B cell (primary cell): ENCODE measurements at regions not wholly inside any gene's neighbourhood (a gene's known extent, or its start where the extent isn't known, plus 50 kb on each side); places are given as distances from the start of the nearest gene placed in this dataset.

Experiments used
- ATAC-seq: fragments of 200-7000 bp; cut with Tn5 transposase; one replicate; pipeline ENCODE4 v1.10.0; 2021; ENCODE audit warnings: low read depth, mild to moderate bottlenecking, moderate number of reproducible peaks, moderate library complexity
- CTCF ChIA-PET: fragments of 350-600 bp; sonication (Branson Sonifier 250); formaldehyde crosslinking; loops from one replicate; lab custom pipeline; 2021; ENCODE audit warnings: antibody characterized with exemption, inconsistent platforms; lab: Charles Lee
- POLR2A ChIA-PET: fragments of 350-600 bp; sonication (Branson Sonifier 250); formaldehyde crosslinking; loops from one replicate; lab custom pipeline; 2021; ENCODE audit warnings: antibody characterized with exemption; lab: Charles Lee
- DNase-seq: peaks from one replicate; pipeline ENCODE4 v3.0.0; 2013
- H2AFZ ChIP-seq: 2 replicates; pipeline ENCODE4 v1.6.1; 2012; ENCODE audit warnings: mild to moderate bottlenecking, low read depth, low read length; ENCODE audit not compliant: insufficient read depth, poor library complexity, severe bottlenecking
- H3K27ac ChIP-seq, 2 donors: 1 replicate in 1 of 2; 2 replicates in 1 of 2; pipeline ENCODE4 v1.5.1; 2012 to 2013; ENCODE audit warnings: low read length in 2 of 2, mild to moderate bottlenecking in 2 of 2, moderate library complexity in 1 of 2
- H3K27me3 ChIP-seq, 4 experiments: fragments of 200-600 bp in 1 of 4; sonication (generic) in 1 of 4; replicated peaks in 1 of 4; 1 replicate in 2 of 4; 2 replicates in 2 of 4; pipeline versions ENCODE4 v1.6.1 to v1.7.0; 2013 to 2016; ENCODE audit warnings: low read length in 3 of 4, mild to moderate bottlenecking in 2 of 4, mixed read lengths in 1 of 4, moderate library complexity in 1 of 4; ENCODE audit not compliant: insufficient read depth in 4 of 4, control insufficient read depth in 3 of 4; ENCODE audit errors: control extremely low read depth in 1 of 4
- H3K36me3 ChIP-seq, 2 experiments: replicated peaks in 1 of 2; 1 replicate in 1 of 2; 2 replicates in 1 of 2; pipeline versions ENCODE4 v1.6.1 to v1.7.1; 2013; ENCODE audit warnings: low read length in 1 of 2; ENCODE audit not compliant: insufficient read depth in 2 of 2, control insufficient read depth in 1 of 2; ENCODE audit errors: control extremely low read depth in 1 of 2, extremely low read depth in 1 of 2
- H3K4me1 ChIP-seq, 2 donors: fragments of 200-600 bp in 1 of 2; sonication (generic) in 1 of 2; 1 replicate in 1 of 2; 2 replicates in 1 of 2; pipeline versions ENCODE4 v1.5.1 to v1.6.1; 2013 to 2017; ENCODE audit warnings: low read length in 2 of 2; ENCODE audit not compliant: control insufficient read depth in 2 of 2, insufficient read depth in 2 of 2
- H3K4me2 ChIP-seq: replicated peaks from 2 replicates; pipeline ENCODE3; 2012; ENCODE audit warnings: mild to moderate bottlenecking, low read depth, low read length; ENCODE audit not compliant: poor library complexity, severe bottlenecking
- H3K4me3 ChIP-seq, 5 experiments: fragments of 200-600 bp in 1 of 5; sonication (generic) in 1 of 5; 1 replicate in 3 of 5; 2 replicates in 2 of 5; pipeline versions ENCODE4 v1.5.1 to v1.7.0; 2011 to 2016; ENCODE audit warnings: low read length in 4 of 5, mild to moderate bottlenecking in 4 of 5, low read depth in 2 of 5, control low read depth in 1 of 5, moderate library complexity in 1 of 5; ENCODE audit not compliant: insufficient read depth in 1 of 5; ENCODE audit errors: control extremely low read depth in 1 of 5, extremely low read depth in 1 of 5
- H3K79me2 ChIP-seq: fragments of 200-600 bp; sonication (generic); one replicate; pipeline ENCODE4 v1.6.0; 2016; ENCODE audit warnings: low read length; ENCODE audit not compliant: control insufficient read depth, insufficient read depth
- H3K9ac ChIP-seq: fragments of 200-600 bp; sonication (generic); 2 replicates; pipeline ENCODE4 v1.6.1; 2017; ENCODE audit warnings: mild to moderate bottlenecking, low read length, moderate library complexity
- H3K9me3 ChIP-seq, 3 donors: one replicate each; pipeline versions ENCODE4 v1.6.1 to v1.7.1; 2013; ENCODE audit warnings: low read length in 2 of 3; ENCODE audit not compliant: control insufficient read depth in 2 of 3, insufficient read depth in 1 of 3; ENCODE audit errors: control extremely low read depth in 1 of 3
- H4K20me1 ChIP-seq: 2 replicates; pipeline ENCODE4 v1.6.0; 2012; ENCODE audit warnings: mild to moderate bottlenecking, low read length; ENCODE audit not compliant: insufficient read depth, control insufficient read depth, poor library complexity, severe bottlenecking
- H3K27ac Mint-ChIP-seq: one replicate; pipeline ENCODE4 v1.8.0; 2021; ENCODE audit warnings: mixed read lengths
- H3K27me3 Mint-ChIP-seq: one replicate; pipeline ENCODE4 v1.8.0; 2021; ENCODE audit warnings: mixed read lengths
- H3K4me1 Mint-ChIP-seq: one replicate; pipeline ENCODE4 v1.8.0; 2021; ENCODE audit warnings: mixed read lengths
- H3K4me3 Mint-ChIP-seq: one replicate; pipeline ENCODE4 v1.8.0; 2021; ENCODE audit warnings: mixed read lengths
- H3K9me3 Mint-ChIP-seq: one replicate; pipeline ENCODE4 v1.8.0; 2022; ENCODE audit warnings: mixed read lengths; ENCODE audit not compliant: insufficient read depth
- EZH2 ChIP-seq: IDR thresholded peaks from 2 replicates; pipeline ENCODE4 v1.6.1; 2012; ENCODE audit warnings: borderline replicate concordance, low read depth, mild to moderate bottlenecking, moderate library complexity, low read length; ENCODE audit not compliant: insufficient read depth, poor library complexity, severe bottlenecking
- WGBS: methylation state at CpG from one replicate; pipeline ENCODE4 v1.1.5; 2013; ENCODE audit warnings: missing lambda C conversion rate; ENCODE audit not compliant: insufficient coverage; 5-methylcytosine and 5-hydroxymethylcytosine counted together
- intact Hi-C: fragments of 100-400 bp; cut with micrococcal nuclease; formaldehyde crosslinking; loops from one replicate; pipeline ENCODE4 v1.10.0; 2022
- TF ChIP-seq, protein P1 (sequence below): fragments of 200-600 bp; IDR thresholded peaks from one replicate; pipeline ENCODE4 v1.8.0; 2022; ENCODE audit warnings: antibody characterized with exemption, mild to moderate bottlenecking

DNA sequence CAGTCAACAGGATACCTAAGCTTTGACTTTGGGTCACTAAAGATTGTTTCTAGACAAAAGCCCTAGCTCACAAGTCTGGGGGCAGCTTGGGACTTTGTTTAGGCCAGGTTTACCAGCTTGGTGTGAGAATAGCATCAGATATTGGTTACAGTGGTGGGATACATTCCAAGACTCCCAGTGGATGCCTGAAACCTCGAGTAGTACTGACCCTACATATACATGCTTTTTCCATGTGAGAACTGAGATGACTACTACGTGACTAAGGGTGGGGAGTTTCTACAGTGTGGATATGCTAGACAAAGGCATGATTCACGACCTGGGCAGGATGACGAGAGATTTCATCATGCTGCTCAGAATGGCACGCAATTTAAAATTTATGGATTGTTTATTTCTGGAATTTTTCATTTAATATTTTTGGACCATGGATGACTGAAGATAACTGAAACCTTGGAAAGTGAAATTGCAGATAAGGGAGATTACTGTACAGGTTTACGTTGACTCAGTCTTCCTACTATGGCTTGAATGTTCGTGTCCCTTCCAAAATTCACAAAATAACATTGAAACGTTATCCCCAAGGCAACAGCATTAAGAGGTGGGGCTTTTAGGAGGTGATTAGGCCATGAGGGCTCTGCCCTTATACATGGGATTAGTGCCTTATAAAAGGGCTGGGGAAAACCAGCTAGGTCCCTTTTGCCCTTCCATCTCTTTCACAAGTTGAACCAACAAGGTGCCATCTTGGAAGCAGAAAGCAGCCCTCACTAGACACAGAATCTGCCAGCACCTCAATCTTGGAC lies 50.2 kb upstream of the CTAGE1 start:
- Histone ChIP-seq H3K4me3 (no peak overlapping the region), H4K20me1 (no peaks in the 10 kb centered on the region), H3K27ac (no peak overlapping the region), H3K36me3 (no peaks in the 10 kb centered on the region), H2AFZ (no peak overlapping the region), H3K79me2 (no peaks in the 10 kb centered on the region), H3K4me1 (no peaks in the 10 kb centered on the region), H3K9me3 (peaks cover 0 to 6% (median 0%) of the 10 kb centered on the region in 3 donors), H3K9ac (no peak overlapping the region), H3K4me2 (no peak overlapping the region), H3K27me3 (no peaks in the 10 kb centered on the region)
- Mint-ChIP-seq H3K27me3 (peaks cover 5% of the 10 kb centered on the region), H3K27ac (no peak overlapping the region), H3K9me3 (peaks cover 2% of the 10 kb centered on the region), H3K4me3 (no peak overlapping the region), H3K4me1 (no peaks in the 10 kb centered on the region)
- ChIA-PET CTCF (no interaction called here), POLR2A (no interaction called here)
- whole genome bisulfite sequencing: 95% methylated on average over 4 of the region's 8 CpGs
- intact Hi-C loops: no loop called here
- no peak for DNase-seq
- ATAC-seq: no peak
- TF ChIP-seq, protein P1, sequence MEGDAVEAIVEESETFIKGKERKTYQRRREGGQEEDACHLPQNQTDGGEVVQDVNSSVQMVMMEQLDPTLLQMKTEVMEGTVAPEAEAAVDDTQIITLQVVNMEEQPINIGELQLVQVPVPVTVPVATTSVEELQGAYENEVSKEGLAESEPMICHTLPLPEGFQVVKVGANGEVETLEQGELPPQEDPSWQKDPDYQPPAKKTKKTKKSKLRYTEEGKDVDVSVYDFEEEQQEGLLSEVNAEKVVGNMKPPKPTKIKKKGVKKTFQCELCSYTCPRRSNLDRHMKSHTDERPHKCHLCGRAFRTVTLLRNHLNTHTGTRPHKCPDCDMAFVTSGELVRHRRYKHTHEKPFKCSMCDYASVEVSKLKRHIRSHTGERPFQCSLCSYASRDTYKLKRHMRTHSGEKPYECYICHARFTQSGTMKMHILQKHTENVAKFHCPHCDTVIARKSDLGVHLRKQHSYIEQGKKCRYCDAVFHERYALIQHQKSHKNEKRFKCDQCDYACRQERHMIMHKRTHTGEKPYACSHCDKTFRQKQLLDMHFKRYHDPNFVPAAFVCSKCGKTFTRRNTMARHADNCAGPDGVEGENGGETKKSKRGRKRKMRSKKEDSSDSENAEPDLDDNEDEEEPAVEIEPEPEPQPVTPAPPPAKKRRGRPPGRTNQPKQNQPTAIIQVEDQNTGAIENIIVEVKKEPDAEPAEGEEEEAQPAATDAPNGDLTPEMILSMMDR: no peak
- no peak for TF ChIP-seq EZH2

DNA sequence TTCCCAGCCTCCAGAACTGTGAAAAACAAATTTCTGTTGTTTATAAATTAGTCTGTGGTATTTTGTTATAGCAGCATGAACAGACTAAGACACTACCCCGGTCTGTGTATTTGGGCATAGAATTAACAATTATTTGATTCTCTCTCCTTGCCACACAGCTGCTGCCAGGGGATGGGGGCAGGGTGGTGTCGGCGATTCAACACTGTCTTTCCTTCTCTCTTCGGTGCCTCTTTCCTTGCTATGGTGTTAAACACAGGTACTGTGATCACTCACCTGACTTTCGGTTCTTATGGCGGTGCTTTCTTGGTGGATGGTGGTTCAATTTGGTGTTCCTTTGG lies 50.8 kb upstream of the CTAGE1 start:
- Histone ChIP-seq H3K27me3 (no peaks in the 10 kb centered on the region), H3K9me3 (peaks cover 0 to 7% (median 0%) of the 10 kb centered on the region in 3 donors), H4K20me1 (no peaks in the 10 kb centered on the region), H3K36me3 (no peaks in the 10 kb centered on the region), H3K79me2 (no peaks in the 10 kb centered on the region), H3K4me1 (no peaks in the 10 kb centered on the region), H2AFZ (no peak overlapping the region), H3K4me2 (no peak overlapping the region), H3K4me3 (no peak overlapping the region), H3K9ac (no peak overlapping the region), H3K27ac (no peak overlapping the region)
- DNase-seq (no peak), ATAC-seq (no peak)
- POLR2A ChIA-PET: no interaction called here
- H3K27ac Mint-ChIP-seq: no peak overlapping the region
- H3K4me3 Mint-ChIP-seq: no peak overlapping the region
- TF ChIP-seq, protein P1: no peak
- TF ChIP-seq EZH2: no peak
- CTCF ChIA-PET: no interaction called here
- H3K27me3 Mint-ChIP-seq: peaks cover 5% of the 10 kb centered on the region
- intact Hi-C loops: no loop called here
- no peaks in the 10 kb centered on the region for H3K4me1 Mint-ChIP-seq
- WGBS: no CpG with 5 or more reads among the region's 6 CpGs
- H3K9me3 Mint-ChIP-seq: peaks cover 2% of the 10 kb centered on the region
